SK-N-MC (cell line): ENCODE measurements at regions not wholly inside any gene's neighbourhood (a gene's known extent, or its start where the extent isn't known, plus 50 kb on each side); places are given as distances from the start of the nearest gene placed in this dataset.

ENCODE experiments used
- EZH2 ChIP-seq: fragments of 200-600 bp; sonication (generic); IDR thresholded peaks from one replicate; pipeline ENCODE4 v1.6.1; 2017; ENCODE audit warnings: antibody characterized with exemption
- POLR2AphosphoS5 ChIP-seq: IDR thresholded peaks from 2 replicates; pipeline ENCODE4 v1.6.1; 2012; ENCODE audit warnings: mild to moderate bottlenecking, low read depth, low read length, borderline replicate concordance

DNA sequence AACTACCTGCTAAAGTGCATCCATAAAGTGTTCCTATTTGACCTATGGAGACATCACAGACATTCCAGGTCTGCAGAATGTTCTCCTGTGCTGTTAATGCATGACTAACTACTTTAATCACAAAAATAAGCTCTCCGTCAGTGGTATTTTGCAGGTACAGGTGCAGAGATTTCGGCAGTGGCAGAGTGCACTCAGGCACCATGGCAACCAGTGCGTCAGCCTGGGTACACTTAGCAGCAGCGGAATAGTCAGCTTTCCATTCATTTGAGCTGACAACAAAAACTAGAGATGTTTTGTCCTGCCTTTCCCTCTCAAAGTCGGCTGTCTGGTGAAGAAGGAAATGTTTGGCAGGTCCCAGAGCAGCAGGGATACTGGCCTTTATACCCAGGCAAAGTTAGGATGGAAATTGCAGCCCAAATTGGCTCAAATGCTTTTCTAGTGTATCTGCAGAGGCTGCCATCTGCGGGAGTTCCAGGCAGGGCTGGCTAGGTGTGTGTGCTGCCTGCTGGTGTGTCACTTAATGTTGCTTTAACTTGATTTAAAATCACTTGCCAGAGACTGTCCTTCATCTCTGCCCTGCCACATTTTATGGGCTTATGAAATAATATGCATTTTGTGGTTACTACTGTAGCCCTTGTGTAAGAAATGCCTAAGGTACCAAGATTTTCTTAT is 195.8 kb downstream of the RAP2A start:
- TF ChIP-seq EZH2 (no peak), POLR2AphosphoS5 (no peak)
